Sigmoid colon (tissue), 6 donors: ENCODE measurements at regions not wholly inside any gene's neighbourhood (a gene's known extent, or its start where the extent isn't known, plus 50 kb on each side); places are given as distances from the start of the nearest gene placed in this dataset.
"Not testable (repeated sequence)": the region's sequence is repeated elsewhere in the genome, so short reads cannot be mapped to it uniquely, and the experiment has no call there.

Source experiments
- DNase-seq: peaks from one replicate; pipeline ENCODE4 v3.0.0-alpha.2; 2019
- H3K27ac ChIP-seq, 4 donors: fragments of 200-600 bp; sonication (generic); one replicate each; pipeline ENCODE4 v1.5.1; 2016 to 2019; ENCODE audit warnings: mild to moderate bottlenecking in 1 of 4
- H3K27me3 ChIP-seq, 3 donors: fragments of 200-600 bp; sonication (generic); one replicate each; pipeline ENCODE4 v1.5.1; 2019; ENCODE audit warnings: mild to moderate bottlenecking in 1 of 3
- H3K36me3 ChIP-seq, 4 donors: fragments of 200-600 bp; sonication (generic); one replicate each; pipeline ENCODE4 v1.5.1; 2016 to 2019
- H3K4me1 ChIP-seq, 4 donors: fragments of 200-600 bp; sonication (generic); one replicate each; pipeline ENCODE4 v1.5.1; 2017 to 2019
- H3K4me3 ChIP-seq, 4 donors: fragments of 200-600 bp; sonication (generic); one replicate each; pipeline ENCODE4 v1.5.1; 2017 to 2019; ENCODE audit warnings: mild to moderate bottlenecking in 2 of 4, moderate library complexity in 1 of 4
- H3K9me3 ChIP-seq, 4 donors: fragments of 200-600 bp in 3 of 4; sonication (generic) in 3 of 4; one replicate each; pipeline versions ENCODE4 v1.5.1 to v1.6.1; 2013 to 2019
- EP300 ChIP-seq, 4 donors: sonication (generic); formaldehyde crosslinking; IDR thresholded peaks; one replicate each; pipeline ENCODE4 v1.6.1; 2017; ENCODE audit warnings: antibody characterized with exemption in 4 of 4
- POLR2A ChIP-seq, 2 donors: fragments of 450-650 bp; IDR thresholded peaks; one replicate each; pipeline ENCODE4 v1.6.1; 2016; ENCODE audit warnings: antibody characterized with exemption in 2 of 2, mild to moderate bottlenecking in 2 of 2, moderate library complexity in 2 of 2
- POLR2AphosphoS5 ChIP-seq, 4 donors: sonication (generic); formaldehyde crosslinking; IDR thresholded peaks; one replicate each; pipeline ENCODE4 v1.6.1; 2017; ENCODE audit warnings: antibody characterized with exemption in 4 of 4
- WGBS, 2 donors: extraction: QIAGEN DNeasy Blood & Tissue Kit; methylation state at CpG; one replicate each; pipeline ENCODE4 v1.1.7; 2013; 5-methylcytosine and 5-hydroxymethylcytosine counted together
- intact Hi-C: fragments of 100-400 bp; cut with DNase I; formaldehyde crosslinking; loops from one replicate; pipeline ENCODE4 v1.15.1; 2023
- TF ChIP-seq, protein P1 (sequence below), 4 experiments: fragments of 450-650 bp in 3 of 4; fragments of 200-600 bp in 1 of 4; IDR thresholded peaks; one replicate each; pipeline ENCODE4 v1.5.1; 2016 to 2019; ENCODE audit warnings: antibody characterized with exemption in 4 of 4, mild to moderate bottlenecking in 3 of 4, moderate library complexity in 2 of 4
- donor health status: healthy with polysubstance abuse.
- donor health status: healthy.

DNA sequence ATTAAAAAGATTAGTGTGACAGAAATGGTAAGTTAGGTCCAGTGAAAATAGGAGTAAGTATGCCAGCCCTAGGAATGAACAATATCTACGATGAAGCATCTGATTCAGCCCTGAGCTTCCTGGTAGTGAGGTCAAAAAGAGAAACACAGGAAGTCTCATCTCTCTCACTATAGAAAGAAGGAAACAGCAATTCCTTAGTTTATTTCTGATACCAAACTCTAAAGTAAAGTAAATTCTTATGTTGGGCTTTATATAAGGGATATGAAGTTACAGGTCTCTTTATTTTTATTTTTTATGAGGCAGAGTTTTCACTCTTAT, 76.7 kb upstream of the RFLNA start:
- Histone ChIP-seq H3K9me3 (peaks cover 0 to 11% (median 4%) of the 10 kb centered on the region in 4 donors), H3K27ac (no peak overlapping the region), H3K27me3 (no peaks in the 10 kb centered on the region), H3K36me3 (no peaks in the 10 kb centered on the region), H3K4me3 (no peak overlapping the region), H3K4me1 (peaks cover 0 to 5% (median 0%) of the 10 kb centered on the region in 4 donors)
- no peak for DNase-seq
- TF ChIP-seq POLR2A (IDR thresholded peaks at IDR 0.05) (no peak), EP300 (IDR thresholded peaks at IDR 0.05) (no peak), POLR2AphosphoS5 (IDR thresholded peaks at IDR 0.05) (no peak)
- TF ChIP-seq, protein P1, sequence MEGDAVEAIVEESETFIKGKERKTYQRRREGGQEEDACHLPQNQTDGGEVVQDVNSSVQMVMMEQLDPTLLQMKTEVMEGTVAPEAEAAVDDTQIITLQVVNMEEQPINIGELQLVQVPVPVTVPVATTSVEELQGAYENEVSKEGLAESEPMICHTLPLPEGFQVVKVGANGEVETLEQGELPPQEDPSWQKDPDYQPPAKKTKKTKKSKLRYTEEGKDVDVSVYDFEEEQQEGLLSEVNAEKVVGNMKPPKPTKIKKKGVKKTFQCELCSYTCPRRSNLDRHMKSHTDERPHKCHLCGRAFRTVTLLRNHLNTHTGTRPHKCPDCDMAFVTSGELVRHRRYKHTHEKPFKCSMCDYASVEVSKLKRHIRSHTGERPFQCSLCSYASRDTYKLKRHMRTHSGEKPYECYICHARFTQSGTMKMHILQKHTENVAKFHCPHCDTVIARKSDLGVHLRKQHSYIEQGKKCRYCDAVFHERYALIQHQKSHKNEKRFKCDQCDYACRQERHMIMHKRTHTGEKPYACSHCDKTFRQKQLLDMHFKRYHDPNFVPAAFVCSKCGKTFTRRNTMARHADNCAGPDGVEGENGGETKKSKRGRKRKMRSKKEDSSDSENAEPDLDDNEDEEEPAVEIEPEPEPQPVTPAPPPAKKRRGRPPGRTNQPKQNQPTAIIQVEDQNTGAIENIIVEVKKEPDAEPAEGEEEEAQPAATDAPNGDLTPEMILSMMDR (IDR thresholded peaks at IDR 0.05), result no peak
- whole genome bisulfite sequencing, 2 donors, result 32 to 34% methylated on average over 1 of the region's 1 CpG
- intact Hi-C loops, result no loop called here

GRCh38 chr12:124218650-124219049, 76.2 kb upstream of the RFLNA start:
- H3K4me1 ChIP-seq, H3K36me3 ChIP-seq, H3K4me3 ChIP-seq, intact Hi-C loops, DNase-seq, H3K27ac ChIP-seq, H3K27me3 ChIP-seq: not testable (repeated sequence)
- 47 to 82% methylated on average over 3 of the region's 3 CpGs for whole genome bisulfite sequencing, 2 donors
- peaks cover 0 to 11% (median 4%) of the 10 kb centered on the region in 4 donors for H3K9me3 ChIP-seq

- WGBS, 2 donors, result 51 to 69% methylated on average over 14 of the region's 14 CpGs
- intact Hi-C loops, result no loop called here
- H3K27me3 ChIP-seq, result no peaks in the 10 kb centered on the region
Measured at GRCh38 chr12:124222368-124223245, 72.3 kb upstream of the RFLNA start.

GRCh38 chr12:124223733-124224138, 71.2 kb upstream of the RFLNA start:
- intact Hi-C loops, result not testable (repeated sequence)

More at GRCh38 chr12:124222368-124223245, 72.3 kb upstream of the RFLNA start:
- H3K27ac ChIP-seq, result no peak overlapping the region
- no peak for DNase-seq
- H3K4me1 ChIP-seq, result peaks cover 0 to 2% (median 0%) of the 10 kb centered on the region in 4 donors
- H3K9me3 ChIP-seq, result no peaks in the 10 kb centered on the region
- no peak for TF ChIP-seq POLR2AphosphoS5 (IDR thresholded peaks at IDR 0.05)
- TF ChIP-seq, protein P1 (IDR thresholded peaks at IDR 0.05), result no peak
- TF ChIP-seq EP300 (IDR thresholded peaks at IDR 0.05), result no peak
- TF ChIP-seq POLR2A (IDR thresholded peaks at IDR 0.05), result no peak
- H3K4me3 ChIP-seq, result no peak overlapping the region
- no peaks in the 10 kb centered on the region for H3K36me3 ChIP-seq

GRCh38 chr12:124224535-124225110, 70.3 kb upstream of the RFLNA start:
- Histone ChIP-seq H3K4me3 (no peak overlapping the region), H3K4me1 (no peaks in the 10 kb centered on the region), H3K27me3 (no peaks in the 10 kb centered on the region), H3K36me3 (no peaks in the 10 kb centered on the region), H3K27ac (no peak overlapping the region), H3K9me3 (no peaks in the 10 kb centered on the region)
- TF ChIP-seq, protein P1 (IDR thresholded peaks at IDR 0.05), result no peak
- TF ChIP-seq POLR2AphosphoS5 (IDR thresholded peaks at IDR 0.05) (no peak), POLR2A (IDR thresholded peaks at IDR 0.05) (no peak), EP300 (IDR thresholded peaks at IDR 0.05) (no peak)
- 87% methylated on average over 19 of the region's 19 CpGs for WGBS, 2 donors
- no peak for DNase-seq
- intact Hi-C loops, result no loop called here

More at GRCh38 chr12:124223733-124224138, 71.2 kb upstream of the RFLNA start:
- H3K36me3 ChIP-seq, DNase-seq, H3K27ac ChIP-seq, H3K4me1 ChIP-seq, H3K27me3 ChIP-seq, H3K9me3 ChIP-seq, H3K4me3 ChIP-seq: not testable (repeated sequence)
- WGBS, 2 donors, result 74 to 92% methylated on average over 12 of the region's 12 CpGs
